ENCODE measurements at regions not wholly inside any gene's neighbourhood (a gene's known extent, or its start where the extent isn't known, plus 50 kb on each side); places are given as distances from the start of the nearest gene placed in this dataset.

- no peaks in the 10 kb centered on the region for H3K4me1 ChIP-seq
- ATAC-seq (ENCODE audit: low FRiP score in 2 of 2), result no peak
- no peak overlapping the region for H3K27ac ChIP-seq
- no peaks in the 10 kb centered on the region for H3K36me3 ChIP-seq
- no peak overlapping the region for H3K4me3 ChIP-seq
- WGBS, 2 donors, result 77 to 78% methylated on average over 1 of the region's 1 CpG
- DNase-seq, result no peak
- H3K9me3 ChIP-seq, result no peaks in the 10 kb centered on the region
- H3K27me3 ChIP-seq, result no peaks in the 10 kb centered on the region
- TF ChIP-seq EP300 (IDR thresholded peaks at IDR 0.05) (no peak), POLR2A (IDR thresholded peaks at IDR 0.05) (no peak), POLR2AphosphoS5 (IDR thresholded peaks at IDR 0.05) (no peak)
- TF ChIP-seq, protein P1, sequence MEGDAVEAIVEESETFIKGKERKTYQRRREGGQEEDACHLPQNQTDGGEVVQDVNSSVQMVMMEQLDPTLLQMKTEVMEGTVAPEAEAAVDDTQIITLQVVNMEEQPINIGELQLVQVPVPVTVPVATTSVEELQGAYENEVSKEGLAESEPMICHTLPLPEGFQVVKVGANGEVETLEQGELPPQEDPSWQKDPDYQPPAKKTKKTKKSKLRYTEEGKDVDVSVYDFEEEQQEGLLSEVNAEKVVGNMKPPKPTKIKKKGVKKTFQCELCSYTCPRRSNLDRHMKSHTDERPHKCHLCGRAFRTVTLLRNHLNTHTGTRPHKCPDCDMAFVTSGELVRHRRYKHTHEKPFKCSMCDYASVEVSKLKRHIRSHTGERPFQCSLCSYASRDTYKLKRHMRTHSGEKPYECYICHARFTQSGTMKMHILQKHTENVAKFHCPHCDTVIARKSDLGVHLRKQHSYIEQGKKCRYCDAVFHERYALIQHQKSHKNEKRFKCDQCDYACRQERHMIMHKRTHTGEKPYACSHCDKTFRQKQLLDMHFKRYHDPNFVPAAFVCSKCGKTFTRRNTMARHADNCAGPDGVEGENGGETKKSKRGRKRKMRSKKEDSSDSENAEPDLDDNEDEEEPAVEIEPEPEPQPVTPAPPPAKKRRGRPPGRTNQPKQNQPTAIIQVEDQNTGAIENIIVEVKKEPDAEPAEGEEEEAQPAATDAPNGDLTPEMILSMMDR (IDR thresholded peaks at IDR 0.05), result no peak
Measured at GRCh38 chr2:187220071-187220470, 228.0 kb downstream of the CALCRL start.

DNA sequence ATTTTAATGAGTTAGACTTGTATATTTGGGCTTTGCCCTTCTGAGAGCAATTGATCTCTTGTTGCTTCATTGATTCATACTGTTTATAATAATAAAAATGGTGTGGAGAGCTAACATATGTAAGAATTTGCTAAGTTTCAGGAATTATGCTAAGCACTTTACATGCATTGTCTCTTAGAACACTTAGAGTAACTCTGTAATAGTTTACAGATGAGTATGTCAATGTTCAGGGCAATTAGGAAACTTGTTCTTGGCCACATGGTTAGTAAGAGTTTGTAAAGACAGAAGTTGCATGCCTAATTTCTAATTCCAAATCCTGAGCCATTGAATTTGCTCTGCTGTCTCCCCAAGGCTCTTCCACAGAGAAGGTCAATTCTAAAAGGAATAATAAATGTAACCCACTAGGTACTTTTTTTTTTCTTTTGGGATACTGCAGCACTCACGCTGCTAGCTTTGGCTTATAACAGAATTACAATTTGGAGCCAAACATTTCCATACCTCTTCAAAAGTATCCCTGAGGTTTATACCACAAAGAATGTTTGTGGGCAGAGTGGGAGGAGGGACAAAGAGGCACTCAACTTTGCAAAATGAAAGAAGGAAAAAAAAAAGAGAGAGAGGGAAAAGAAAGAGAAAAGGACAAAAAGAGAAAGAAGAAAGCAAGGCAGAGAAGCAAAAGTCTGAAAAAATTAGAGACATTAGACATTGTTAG, 232.4 kb downstream of the CALCRL start:
- 85 to 96% methylated on average over 1 of the region's 1 CpG for WGBS, 2 donors
- Histone ChIP-seq H3K4me1 (no peaks in the 10 kb centered on the region), H3K36me3 (no peaks in the 10 kb centered on the region), H3K27ac (no peak overlapping the region), H3K4me3 (no peak overlapping the region), H3K9me3 (no peaks in the 10 kb centered on the region), H3K27me3 (no peaks in the 10 kb centered on the region)
- ATAC-seq (ENCODE audit: low FRiP score in 2 of 2), result no peak
- TF ChIP-seq POLR2A (IDR thresholded peaks at IDR 0.05), result no peak
- TF ChIP-seq EP300 (IDR thresholded peaks at IDR 0.05), result no peak
- TF ChIP-seq, protein P1 (IDR thresholded peaks at IDR 0.05), result no peak
- TF ChIP-seq POLR2AphosphoS5 (IDR thresholded peaks at IDR 0.05), result no peak
- no peak for DNase-seq

DNA sequence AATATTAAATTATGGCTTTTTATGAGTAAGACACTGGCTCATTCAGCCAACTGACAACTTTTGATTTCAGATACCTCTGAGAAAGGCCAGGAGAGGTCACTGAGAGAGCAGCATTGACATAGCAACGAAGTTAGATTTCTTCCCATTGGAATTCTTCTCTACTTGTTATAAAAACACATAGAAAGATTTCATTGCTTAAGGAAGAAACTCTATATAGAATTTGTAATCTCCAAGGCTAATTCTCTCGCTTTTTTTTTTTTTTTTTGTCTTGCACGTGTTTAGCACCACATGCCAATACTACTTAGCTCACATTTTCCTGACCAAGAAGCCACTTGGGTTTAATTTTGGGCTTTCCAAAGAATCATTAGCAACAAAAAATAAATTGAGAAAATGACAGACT, 233.7 kb downstream of the CALCRL start:
- WGBS, 2 donors, result 74 to 88% methylated on average over 3 of the region's 3 CpGs
- no peak overlapping the region for H3K4me3 ChIP-seq
- DNase-seq, result no peak
- no peak for TF ChIP-seq POLR2A (IDR thresholded peaks at IDR 0.05)
- no peaks in the 10 kb centered on the region for H3K36me3 ChIP-seq
- no peaks in the 10 kb centered on the region for H3K27me3 ChIP-seq
- H3K27ac ChIP-seq, result no peak overlapping the region
- no peaks in the 10 kb centered on the region for H3K9me3 ChIP-seq
- no peak for ATAC-seq (ENCODE audit: low FRiP score in 2 of 2)
- H3K4me1 ChIP-seq, result no peaks in the 10 kb centered on the region

DNA sequence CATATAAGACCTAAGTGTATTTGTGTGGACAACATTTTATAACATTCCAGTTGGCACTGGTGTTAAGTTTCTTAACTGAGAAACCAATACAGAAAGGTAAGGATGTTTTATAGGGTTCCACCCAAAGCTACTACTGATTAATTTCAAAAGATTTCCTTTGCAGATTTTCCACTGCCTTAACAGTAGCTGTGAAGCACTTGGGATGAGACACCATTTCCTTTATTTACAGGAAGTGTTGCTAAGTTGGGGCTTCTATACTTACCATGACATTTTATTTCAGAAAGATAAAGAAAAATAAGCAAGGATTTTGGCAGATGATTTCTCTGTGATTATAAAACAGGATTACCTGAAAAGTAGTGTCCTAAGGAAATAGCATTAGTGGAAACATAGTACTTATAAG, 234.3 kb downstream of the CALCRL start:
- TF ChIP-seq EP300 (IDR thresholded peaks at IDR 0.05) (no peak), POLR2A (IDR thresholded peaks at IDR 0.05) (no peak), POLR2AphosphoS5 (IDR thresholded peaks at IDR 0.05) (no peak)
- TF ChIP-seq, protein P1 (IDR thresholded peaks at IDR 0.05), result no peak
- Histone ChIP-seq H3K4me1 (no peaks in the 10 kb centered on the region), H3K36me3 (no peaks in the 10 kb centered on the region), H3K27ac (no peak overlapping the region), H3K4me3 (no peak overlapping the region), H3K9me3 (no peaks in the 10 kb centered on the region), H3K27me3 (no peaks in the 10 kb centered on the region)
- ATAC-seq (ENCODE audit: low FRiP score in 2 of 2) (no peak), DNase-seq (no peak)

- ATAC-seq (ENCODE audit: low FRiP score in 2 of 2) (no peak), DNase-seq (no peak)
- Histone ChIP-seq H3K9me3 (no peaks in the 10 kb centered on the region), H3K27me3 (no peaks in the 10 kb centered on the region), H3K4me3 (no peak overlapping the region), H3K4me1 (no peaks in the 10 kb centered on the region), H3K27ac (no peak overlapping the region), H3K36me3 (no peaks in the 10 kb centered on the region)
- TF ChIP-seq, protein P1 (IDR thresholded peaks at IDR 0.05), result no peak
- TF ChIP-seq POLR2AphosphoS5 (IDR thresholded peaks at IDR 0.05), result no peak
- no peak for TF ChIP-seq POLR2A (IDR thresholded peaks at IDR 0.05)
- no peak for TF ChIP-seq EP300 (IDR thresholded peaks at IDR 0.05)
- 50 to 71% methylated on average over 2 to 3 of the region's 3 CpGs for WGBS, 2 donors
Measured at GRCh38 chr2:187210726-187211125, 237.3 kb downstream of the CALCRL start.

Data from upper lobe of left lung (tissue), 6 donors.